ENCODE measurements at regions not wholly inside any gene's neighbourhood (a gene's known extent, or its start where the extent isn't known, plus 50 kb on each side); places are given as distances from the start of the nearest gene placed in this dataset.

DNA sequence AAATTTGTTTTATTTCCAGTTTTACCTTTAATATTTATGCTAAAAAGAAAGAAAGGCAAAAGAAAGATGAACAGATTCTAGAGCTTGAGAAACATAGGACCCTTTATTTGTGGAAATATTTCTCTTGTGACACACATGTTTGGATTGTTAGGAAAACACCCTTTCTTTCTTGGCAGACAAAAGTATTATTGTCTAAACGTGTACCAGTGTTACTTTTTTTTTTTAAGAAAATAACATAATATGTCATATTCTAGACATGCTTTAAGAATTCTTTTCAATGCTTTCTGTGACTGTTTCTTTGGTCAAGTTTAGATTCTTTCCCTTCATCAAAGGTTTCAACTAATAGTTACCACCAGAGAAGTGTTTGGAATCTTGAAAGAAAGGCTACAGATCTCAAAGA lies 183.4 kb upstream of the CNR1 start:
- intact Hi-C loops (cut with DNase I) = no loop called here
- Histone ChIP-seq H3K36me3 (no peaks in the 10 kb centered on the region), H3K4me1 (ENCODE audit: insufficient read depth) (no peaks in the 10 kb centered on the region), H3K4me3 (no peak overlapping the region), H3K9me3 (no peaks in the 10 kb centered on the region), H3K27me3 (no peaks in the 10 kb centered on the region), H3K27ac (no peak overlapping the region)
- TF ChIP-seq EP300 (IDR thresholded peaks at IDR 0.05) (no peak), POLR2A (IDR thresholded peaks at IDR 0.05) (no peak)
- TF ChIP-seq, protein P1, sequence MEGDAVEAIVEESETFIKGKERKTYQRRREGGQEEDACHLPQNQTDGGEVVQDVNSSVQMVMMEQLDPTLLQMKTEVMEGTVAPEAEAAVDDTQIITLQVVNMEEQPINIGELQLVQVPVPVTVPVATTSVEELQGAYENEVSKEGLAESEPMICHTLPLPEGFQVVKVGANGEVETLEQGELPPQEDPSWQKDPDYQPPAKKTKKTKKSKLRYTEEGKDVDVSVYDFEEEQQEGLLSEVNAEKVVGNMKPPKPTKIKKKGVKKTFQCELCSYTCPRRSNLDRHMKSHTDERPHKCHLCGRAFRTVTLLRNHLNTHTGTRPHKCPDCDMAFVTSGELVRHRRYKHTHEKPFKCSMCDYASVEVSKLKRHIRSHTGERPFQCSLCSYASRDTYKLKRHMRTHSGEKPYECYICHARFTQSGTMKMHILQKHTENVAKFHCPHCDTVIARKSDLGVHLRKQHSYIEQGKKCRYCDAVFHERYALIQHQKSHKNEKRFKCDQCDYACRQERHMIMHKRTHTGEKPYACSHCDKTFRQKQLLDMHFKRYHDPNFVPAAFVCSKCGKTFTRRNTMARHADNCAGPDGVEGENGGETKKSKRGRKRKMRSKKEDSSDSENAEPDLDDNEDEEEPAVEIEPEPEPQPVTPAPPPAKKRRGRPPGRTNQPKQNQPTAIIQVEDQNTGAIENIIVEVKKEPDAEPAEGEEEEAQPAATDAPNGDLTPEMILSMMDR (IDR thresholded peaks at IDR 0.05) = no peak
- WGBS, 3 donors = 1 to 4% (median 2%) methylated on average over 1 of the region's 1 CpG
- DNase-seq = no peak

DNA sequence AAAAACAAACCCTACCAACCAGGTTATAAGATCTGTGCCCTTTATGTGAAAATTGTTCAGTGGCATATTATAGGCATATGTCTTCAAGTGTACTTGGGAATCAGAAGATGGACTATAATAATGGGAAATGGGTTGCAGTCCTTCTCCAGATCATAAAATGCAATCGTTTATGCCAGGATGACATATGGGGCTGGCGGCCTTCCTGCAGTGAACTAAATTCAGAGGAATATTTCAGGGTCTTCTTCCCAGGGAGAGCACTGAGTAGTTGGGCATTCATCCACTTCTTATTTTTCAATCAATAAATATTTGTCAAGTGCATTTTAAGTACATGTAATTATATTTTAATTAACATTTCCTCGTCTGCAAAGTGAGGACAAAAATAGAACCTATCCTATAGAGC lies 176.2 kb upstream of the CNR1 start:
- no peaks in the 10 kb centered on the region for H3K36me3 ChIP-seq
- no peak overlapping the region for H3K4me3 ChIP-seq
- no peak for DNase-seq
- H3K9me3 ChIP-seq = no peaks in the 10 kb centered on the region
- H3K27me3 ChIP-seq = no peaks in the 10 kb centered on the region
- no peaks in the 10 kb centered on the region for H3K4me1 ChIP-seq (ENCODE audit: insufficient read depth)
- TF ChIP-seq POLR2A (IDR thresholded peaks at IDR 0.05) (no peak), EP300 (IDR thresholded peaks at IDR 0.05) (no peak)
- TF ChIP-seq, protein P1 (IDR thresholded peaks at IDR 0.05) = no peak
- intact Hi-C loops (cut with DNase I) = no loop called here
- H3K27ac ChIP-seq = no peak overlapping the region
- 68 to 72% (median 71%) methylated on average over 3 of the region's 3 CpGs for WGBS, 3 donors

DNA sequence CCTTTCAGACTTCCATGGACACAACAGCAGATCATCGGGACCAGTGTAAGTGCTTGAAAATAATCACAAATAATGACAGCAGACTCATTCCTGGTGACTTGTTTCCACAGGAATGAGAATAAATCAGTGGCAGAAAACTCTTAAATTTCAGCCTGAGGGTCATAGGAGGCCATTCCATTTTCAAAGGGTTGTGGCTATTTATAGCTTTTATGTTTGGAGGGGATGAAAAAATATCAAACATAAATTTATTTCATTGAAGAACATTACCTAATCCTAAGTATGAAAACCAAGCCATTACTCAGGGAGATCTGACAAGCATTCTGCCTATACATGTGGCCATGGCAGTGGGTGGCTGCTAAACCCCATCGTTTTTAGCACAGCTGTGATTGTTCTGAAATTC lies 173.6 kb upstream of the CNR1 start:
- no peaks in the 10 kb centered on the region for H3K9me3 ChIP-seq
- H3K36me3 ChIP-seq = no peaks in the 10 kb centered on the region
- no peak overlapping the region for H3K4me3 ChIP-seq
- TF ChIP-seq POLR2A (IDR thresholded peaks at IDR 0.05) (no peak), EP300 (IDR thresholded peaks at IDR 0.05) (no peak)
- TF ChIP-seq, protein P1 (IDR thresholded peaks at IDR 0.05) = no peak
- WGBS, 3 donors = 46 to 53% (median 47%) methylated on average over 2 of the region's 2 CpGs
- no peak for DNase-seq
- H3K27me3 ChIP-seq = no peaks in the 10 kb centered on the region
- H3K27ac ChIP-seq = no peak overlapping the region
- intact Hi-C loops (cut with DNase I) = no loop called here
- no peaks in the 10 kb centered on the region for H3K4me1 ChIP-seq (ENCODE audit: insufficient read depth)

GRCh38 chr6:88321306-88321705 lies 155.2 kb upstream of the CNR1 start:
- no peak overlapping the region for H3K4me3 ChIP-seq
- 3 to 31% (median 12%) methylated on average over 1 of the region's 1 CpG for WGBS, 3 donors
- intact Hi-C loops (cut with DNase I) = no loop called here
- H3K27ac ChIP-seq = no peak overlapping the region
- DNase-seq = no peak
- no peaks in the 10 kb centered on the region for H3K9me3 ChIP-seq
- H3K36me3 ChIP-seq = no peaks in the 10 kb centered on the region
- no peaks in the 10 kb centered on the region for H3K4me1 ChIP-seq (ENCODE audit: insufficient read depth)
- TF ChIP-seq EP300 (IDR thresholded peaks at IDR 0.05) = no peak
- TF ChIP-seq, protein P1 (IDR thresholded peaks at IDR 0.05) = no peak
- TF ChIP-seq POLR2A (IDR thresholded peaks at IDR 0.05) = no peak
- H3K27me3 ChIP-seq = no peaks in the 10 kb centered on the region

DNA sequence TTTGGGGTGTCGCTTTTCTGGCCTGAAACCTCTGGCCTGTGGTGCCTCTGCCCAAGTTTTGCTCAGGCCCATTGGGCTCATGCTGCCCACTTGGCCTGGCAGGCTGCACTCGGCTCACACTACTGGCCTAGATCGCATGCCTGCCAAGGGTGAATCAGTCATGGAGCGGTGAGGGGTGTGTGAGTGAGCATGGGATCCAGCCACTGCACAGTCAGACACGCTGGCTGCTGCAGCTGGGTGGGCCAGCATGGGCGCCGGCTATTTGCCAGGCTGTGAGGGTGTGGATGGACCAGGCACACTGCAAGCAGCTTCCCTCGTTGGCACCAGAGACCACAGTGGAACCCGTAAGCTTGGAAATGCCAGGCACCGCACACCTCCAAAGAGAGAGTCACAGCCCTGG lies 145.4 kb upstream of the CNR1 start:
- H3K27ac ChIP-seq = no peak overlapping the region
- TF ChIP-seq EP300 (IDR thresholded peaks at IDR 0.05) = no peak
- TF ChIP-seq, protein P1 (IDR thresholded peaks at IDR 0.05) = no peak
- no peak for TF ChIP-seq POLR2A (IDR thresholded peaks at IDR 0.05)
- H3K27me3 ChIP-seq = no peaks in the 10 kb centered on the region
- no peaks in the 10 kb centered on the region for H3K9me3 ChIP-seq
- H3K4me1 ChIP-seq (ENCODE audit: insufficient read depth) = no peaks in the 10 kb centered on the region
- 94 to 97% (median 96%) methylated on average over 10 of the region's 10 CpGs for WGBS, 3 donors
- DNase-seq = no peak
- intact Hi-C loops (cut with DNase I) = no loop called here
- H3K4me3 ChIP-seq = no peak overlapping the region
- no peaks in the 10 kb centered on the region for H3K36me3 ChIP-seq

All from ovary (tissue), 7 donors.